Erythroblast (primary cell): ENCODE measurements at regions not wholly inside any gene's neighbourhood (a gene's known extent, or its start where the extent isn't known, plus 50 kb on each side); places are given as distances from the start of the nearest gene placed in this dataset.

ENCODE experiments used
- DNase-seq, 2 experiments: peaks; one replicate each; lab custom pipeline; 2025; lab: John Stamatoyannopoulos, UW
- GATA1 ChIP-seq: IDR thresholded peaks from 2 replicates; pipeline ENCODE4 v1.6.1; 2011; ENCODE audit warnings: low read depth, mild to moderate bottlenecking, control low read depth, low read length, moderate library complexity
- POLR2A ChIP-seq: IDR thresholded peaks from 2 replicates; pipeline ENCODE4 v1.6.1; 2011; ENCODE audit warnings: mild to moderate bottlenecking, low read length

- DNase-seq = no peak
Measured at GRCh38 chr4:4781936-4782707, 77.3 kb upstream of the MSX1 start.

GRCh38 chr4:4780729-4781244 is 78.7 kb upstream of the MSX1 start:
- no peak for DNase-seq
- TF ChIP-seq GATA1 = no peak
- no peak for TF ChIP-seq POLR2A

More at GRCh38 chr4:4781936-4782707, 77.3 kb upstream of the MSX1 start:
- no peak for TF ChIP-seq POLR2A
- no peak for TF ChIP-seq GATA1

GRCh38 chr4:4779486-4779885 is 80.0 kb upstream of the MSX1 start:
- TF ChIP-seq GATA1 (no peak), POLR2A (no peak)
- DNase-seq = no peak

GRCh38 chr4:4779054-4779453 is 80.4 kb upstream of the MSX1 start:
- no peak for DNase-seq
- TF ChIP-seq GATA1 = no peak
- TF ChIP-seq POLR2A = no peak

- DNase-seq = no peak
- no peak for TF ChIP-seq GATA1
- TF ChIP-seq POLR2A = no peak
Measured at GRCh38 chr4:4778554-4778953, 80.9 kb upstream of the MSX1 start.

GRCh38 chr4:4776934-4777333 is 82.5 kb upstream of the MSX1 start:
- no peak for DNase-seq

GRCh38 chr4:4776335-4776734 is 83.1 kb upstream of the MSX1 start:
- no peak for DNase-seq
- TF ChIP-seq GATA1 (no peak), POLR2A (no peak)

More at GRCh38 chr4:4776934-4777333, 82.5 kb upstream of the MSX1 start:
- TF ChIP-seq POLR2A = no peak
- no peak for TF ChIP-seq GATA1

GRCh38 chr4:4775493-4776004 is 83.9 kb upstream of the MSX1 start:
- TF ChIP-seq GATA1 (no peak), POLR2A (no peak)
- no peak for DNase-seq

GRCh38 chr4:4772534-4772933 is 86.9 kb upstream of the MSX1 start:
- no peak for DNase-seq
- TF ChIP-seq GATA1 = no peak
- no peak for TF ChIP-seq POLR2A

- DNase-seq = no peak
- no peak for TF ChIP-seq POLR2A
Measured at GRCh38 chr4:4771160-4771559, 88.3 kb upstream of the MSX1 start.

- no peak for DNase-seq
Measured at GRCh38 chr4:4770610-4771009, 88.9 kb upstream of the MSX1 start.

GRCh38 chr4:4766564-4766963 is 92.9 kb upstream of the MSX1 start:
- DNase-seq = no peak
- no peak for TF ChIP-seq POLR2A
- TF ChIP-seq GATA1 = no peak

More at GRCh38 chr4:4770610-4771009, 88.9 kb upstream of the MSX1 start:
- no peak for TF ChIP-seq GATA1
- TF ChIP-seq POLR2A = no peak

- DNase-seq = no peak
- no peak for TF ChIP-seq POLR2A
- no peak for TF ChIP-seq GATA1
Measured at GRCh38 chr4:4765811-4766210, 93.7 kb upstream of the MSX1 start.

GRCh38 chr4:4764558-4764905 is 94.9 kb upstream of the MSX1 start:
- TF ChIP-seq GATA1 (no peak), POLR2A (no peak)
- no peak for DNase-seq
